Lower lobe of right lung (tissue), 2 donors: ENCODE measurements at regions not wholly inside any gene's neighbourhood (a gene's known extent, or its start where the extent isn't known, plus 50 kb on each side); places are given as distances from the start of the nearest gene placed in this dataset.

ENCODE experiments used
- ATAC-seq, 2 donors: fragments of 200-7000 bp; cut with Tn5 transposase; one replicate each; pipeline ENCODE4 v1.9.1; 2020 to 2022; ENCODE audit warnings: mild to moderate bottlenecking in 2 of 2, moderate library complexity in 2 of 2
- DNase-seq: peaks from one replicate; pipeline ENCODE4 v3.0.0-alpha.2; 2020
- H3K27ac ChIP-seq: fragments of 200-600 bp; one replicate; pipeline ENCODE4 v1.8.0; 2022
- H3K27me3 ChIP-seq: fragments of 200-600 bp; one replicate; pipeline ENCODE4 v1.8.0; 2022; ENCODE audit warnings: low read depth
- H3K36me3 ChIP-seq: fragments of 200-600 bp; one replicate; pipeline ENCODE4 v1.8.0; 2022; ENCODE audit warnings: mild to moderate bottlenecking
- H3K4me1 ChIP-seq: fragments of 200-600 bp; one replicate; pipeline ENCODE4 v1.8.0; 2022
- H3K4me3 ChIP-seq: fragments of 200-600 bp; one replicate; pipeline ENCODE4 v1.8.0; 2022; ENCODE audit warnings: mild to moderate bottlenecking
- H3K9me3 ChIP-seq: fragments of 200-600 bp; one replicate; pipeline ENCODE4 v1.8.0; 2022
- intact Hi-C: fragments of 100-400 bp; cut with DNase I; formaldehyde crosslinking; loops from one replicate; pipeline ENCODE4 v1.11.0; 2022
- TF ChIP-seq, protein P1 (sequence below): fragments of 200-600 bp; IDR thresholded peaks from one replicate; pipeline ENCODE4 v1.8.0; 2022; ENCODE audit warnings: antibody characterized with exemption, mild to moderate bottlenecking
- donor health status: DM: no; HTN: yes; CAD: no; lungs with severe emphysema.

- no peak for ATAC-seq
- no peak for DNase-seq
- Histone ChIP-seq H3K27me3 (no peaks in the 10 kb centered on the region), H3K4me1 (no peaks in the 10 kb centered on the region), H3K9me3 (no peaks in the 10 kb centered on the region), H3K36me3 (no peaks in the 10 kb centered on the region), H3K4me3 (no peak overlapping the region), H3K27ac (no peak overlapping the region)
- TF ChIP-seq, protein P1, sequence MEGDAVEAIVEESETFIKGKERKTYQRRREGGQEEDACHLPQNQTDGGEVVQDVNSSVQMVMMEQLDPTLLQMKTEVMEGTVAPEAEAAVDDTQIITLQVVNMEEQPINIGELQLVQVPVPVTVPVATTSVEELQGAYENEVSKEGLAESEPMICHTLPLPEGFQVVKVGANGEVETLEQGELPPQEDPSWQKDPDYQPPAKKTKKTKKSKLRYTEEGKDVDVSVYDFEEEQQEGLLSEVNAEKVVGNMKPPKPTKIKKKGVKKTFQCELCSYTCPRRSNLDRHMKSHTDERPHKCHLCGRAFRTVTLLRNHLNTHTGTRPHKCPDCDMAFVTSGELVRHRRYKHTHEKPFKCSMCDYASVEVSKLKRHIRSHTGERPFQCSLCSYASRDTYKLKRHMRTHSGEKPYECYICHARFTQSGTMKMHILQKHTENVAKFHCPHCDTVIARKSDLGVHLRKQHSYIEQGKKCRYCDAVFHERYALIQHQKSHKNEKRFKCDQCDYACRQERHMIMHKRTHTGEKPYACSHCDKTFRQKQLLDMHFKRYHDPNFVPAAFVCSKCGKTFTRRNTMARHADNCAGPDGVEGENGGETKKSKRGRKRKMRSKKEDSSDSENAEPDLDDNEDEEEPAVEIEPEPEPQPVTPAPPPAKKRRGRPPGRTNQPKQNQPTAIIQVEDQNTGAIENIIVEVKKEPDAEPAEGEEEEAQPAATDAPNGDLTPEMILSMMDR = no peak
- intact Hi-C loops = no loop called here
Measured at GRCh38 chrX:121102101-121102500, 54.7 kb downstream of the GLUD2 start.

GRCh38 chrX:121103381-121103780 lies 56.0 kb downstream of the GLUD2 start:
- Histone ChIP-seq H3K36me3 (no peaks in the 10 kb centered on the region), H3K9me3 (no peaks in the 10 kb centered on the region), H3K4me1 (no peaks in the 10 kb centered on the region), H3K27me3 (no peaks in the 10 kb centered on the region), H3K4me3 (no peak overlapping the region), H3K27ac (no peak overlapping the region)
- intact Hi-C loops = no loop called here
- ATAC-seq (no peak), DNase-seq (no peak)
- TF ChIP-seq, protein P1 = no peak

DNA sequence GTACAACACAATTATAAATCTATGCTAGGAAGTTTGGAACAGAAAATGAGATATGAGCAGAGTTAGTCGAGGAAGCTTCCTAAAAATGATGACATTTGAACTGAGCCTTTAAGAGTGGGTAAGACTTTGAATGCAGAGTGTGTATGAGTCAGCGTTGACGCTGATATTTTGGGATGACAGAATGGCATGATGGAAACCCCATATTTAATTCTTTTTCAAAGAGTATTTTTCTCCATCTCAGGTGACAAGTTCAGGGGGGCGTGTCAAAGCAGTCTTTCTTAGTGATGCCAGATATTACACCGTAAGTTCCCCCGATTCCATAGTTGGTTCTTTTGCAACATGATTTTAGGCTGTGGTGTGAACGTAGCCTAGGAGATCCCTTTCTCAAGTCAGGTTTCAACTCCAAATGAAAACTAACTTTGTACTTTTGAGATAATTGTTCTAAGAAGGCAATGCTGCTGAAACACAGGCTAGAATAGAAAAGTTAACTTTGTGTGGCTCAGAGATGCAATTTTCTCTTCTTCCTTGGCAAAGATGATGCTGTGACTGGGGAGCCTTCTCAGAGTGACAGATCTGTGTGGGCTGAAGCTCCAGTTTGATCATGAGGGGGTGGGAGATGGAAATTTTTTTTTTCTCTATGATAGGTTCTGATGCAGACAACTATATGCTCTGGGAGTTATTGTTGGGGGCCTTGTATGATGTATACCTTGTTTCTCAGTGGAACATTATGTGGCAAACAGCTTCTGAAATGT lies 59.2 kb downstream of the GLUD2 start:
- Histone ChIP-seq H3K27me3 (no peaks in the 10 kb centered on the region), H3K9me3 (no peaks in the 10 kb centered on the region), H3K4me3 (no peak overlapping the region), H3K27ac (no peak overlapping the region), H3K4me1 (no peaks in the 10 kb centered on the region), H3K36me3 (no peaks in the 10 kb centered on the region)
- no peak for DNase-seq
- no peak for ATAC-seq
- TF ChIP-seq, protein P1 = no peak
- intact Hi-C loops = no loop called here

DNA sequence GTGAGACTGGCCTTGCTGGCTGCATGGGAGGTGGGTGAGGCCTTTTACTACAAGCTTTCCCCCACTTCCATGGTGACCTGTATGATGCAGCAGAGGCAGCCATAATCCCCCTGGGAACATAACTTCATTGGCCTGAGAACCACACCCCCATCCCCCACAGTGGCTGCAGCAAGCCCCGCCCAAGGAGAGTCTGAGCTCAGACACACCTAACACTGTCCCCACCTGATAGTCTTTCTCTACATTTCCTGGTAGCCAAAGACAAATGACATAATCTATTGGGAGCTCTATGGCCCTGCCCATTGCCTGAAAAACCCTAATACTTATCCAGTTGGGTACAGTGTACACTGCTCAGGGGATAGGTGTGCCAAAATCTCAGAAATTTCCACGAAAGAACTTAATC lies 62.6 kb downstream of the GLUD2 start:
- no peaks in the 10 kb centered on the region for H3K36me3 ChIP-seq
- no peak overlapping the region for H3K4me3 ChIP-seq
- no peaks in the 10 kb centered on the region for H3K9me3 ChIP-seq
- H3K27me3 ChIP-seq = no peaks in the 10 kb centered on the region
- TF ChIP-seq, protein P1 = no peak
- H3K27ac ChIP-seq = no peak overlapping the region
- ATAC-seq = no peak
- no peak for DNase-seq
- intact Hi-C loops = no loop called here
- H3K4me1 ChIP-seq = no peaks in the 10 kb centered on the region

- no peaks in the 10 kb centered on the region for H3K36me3 ChIP-seq
- TF ChIP-seq, protein P1 = no peak
- no peak for DNase-seq
- no peaks in the 10 kb centered on the region for H3K27me3 ChIP-seq
- intact Hi-C loops = no loop called here
- no peak overlapping the region for H3K27ac ChIP-seq
- H3K4me3 ChIP-seq = no peak overlapping the region
- no peak for ATAC-seq
- H3K9me3 ChIP-seq = no peaks in the 10 kb centered on the region
- H3K4me1 ChIP-seq = no peaks in the 10 kb centered on the region
Measured at GRCh38 chrX:121110536-121110935, 63.1 kb downstream of the GLUD2 start.
